Testis (tissue), 2 donors: ENCODE measurements at regions not wholly inside any gene's neighbourhood (a gene's known extent, or its start where the extent isn't known, plus 50 kb on each side); places are given as distances from the start of the nearest gene placed in this dataset.

Source experiments
- POLR2A ChIP-seq: fragments of 450-650 bp; IDR thresholded peaks from one replicate; pipeline ENCODE4 v1.6.1; 2017; ENCODE audit warnings: antibody characterized with exemption, mild to moderate bottlenecking, moderate library complexity
- TF ChIP-seq, protein P1 (sequence below), 3 experiments: fragments of 450-650 bp in 2 of 3; fragments of 200-600 bp in 1 of 3; sonication (generic) in 1 of 3; IDR thresholded peaks; one replicate each; pipeline ENCODE4 v1.5.1; 2016 to 2019; ENCODE audit warnings: antibody characterized with exemption in 3 of 3, mild to moderate bottlenecking in 2 of 3, moderate library complexity in 1 of 3

DNA sequence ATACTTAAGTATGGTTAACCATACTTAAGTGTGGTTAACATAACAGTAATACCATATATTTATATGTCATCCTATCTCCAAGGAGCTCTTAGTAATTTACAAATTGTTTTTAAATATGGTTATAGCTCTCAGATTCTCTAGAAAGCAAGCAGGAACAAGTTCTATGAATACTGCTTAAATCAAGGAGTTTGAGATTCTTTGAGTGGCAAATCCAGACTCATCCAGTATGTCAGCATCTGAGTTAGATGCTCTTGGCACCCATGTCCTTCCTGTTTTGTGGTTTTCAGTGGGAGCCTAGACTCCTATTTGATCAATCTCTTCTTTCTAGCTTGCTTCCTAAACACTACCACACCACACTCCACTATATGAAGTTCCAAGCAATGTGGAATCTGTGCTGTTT lies 114.7 kb upstream of the GDNF start:
- TF ChIP-seq, protein P1, sequence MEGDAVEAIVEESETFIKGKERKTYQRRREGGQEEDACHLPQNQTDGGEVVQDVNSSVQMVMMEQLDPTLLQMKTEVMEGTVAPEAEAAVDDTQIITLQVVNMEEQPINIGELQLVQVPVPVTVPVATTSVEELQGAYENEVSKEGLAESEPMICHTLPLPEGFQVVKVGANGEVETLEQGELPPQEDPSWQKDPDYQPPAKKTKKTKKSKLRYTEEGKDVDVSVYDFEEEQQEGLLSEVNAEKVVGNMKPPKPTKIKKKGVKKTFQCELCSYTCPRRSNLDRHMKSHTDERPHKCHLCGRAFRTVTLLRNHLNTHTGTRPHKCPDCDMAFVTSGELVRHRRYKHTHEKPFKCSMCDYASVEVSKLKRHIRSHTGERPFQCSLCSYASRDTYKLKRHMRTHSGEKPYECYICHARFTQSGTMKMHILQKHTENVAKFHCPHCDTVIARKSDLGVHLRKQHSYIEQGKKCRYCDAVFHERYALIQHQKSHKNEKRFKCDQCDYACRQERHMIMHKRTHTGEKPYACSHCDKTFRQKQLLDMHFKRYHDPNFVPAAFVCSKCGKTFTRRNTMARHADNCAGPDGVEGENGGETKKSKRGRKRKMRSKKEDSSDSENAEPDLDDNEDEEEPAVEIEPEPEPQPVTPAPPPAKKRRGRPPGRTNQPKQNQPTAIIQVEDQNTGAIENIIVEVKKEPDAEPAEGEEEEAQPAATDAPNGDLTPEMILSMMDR (IDR thresholded peaks at IDR 0.05): no peak
- TF ChIP-seq POLR2A: no peak
